ENCODE measurements at regions not wholly inside any gene's neighbourhood (a gene's known extent, or its start where the extent isn't known, plus 50 kb on each side); places are given as distances from the start of the nearest gene placed in this dataset.
"Not testable (repeated sequence)": the region's sequence is repeated elsewhere in the genome, so short reads cannot be mapped to it uniquely, and the experiment has no call there.

DNA sequence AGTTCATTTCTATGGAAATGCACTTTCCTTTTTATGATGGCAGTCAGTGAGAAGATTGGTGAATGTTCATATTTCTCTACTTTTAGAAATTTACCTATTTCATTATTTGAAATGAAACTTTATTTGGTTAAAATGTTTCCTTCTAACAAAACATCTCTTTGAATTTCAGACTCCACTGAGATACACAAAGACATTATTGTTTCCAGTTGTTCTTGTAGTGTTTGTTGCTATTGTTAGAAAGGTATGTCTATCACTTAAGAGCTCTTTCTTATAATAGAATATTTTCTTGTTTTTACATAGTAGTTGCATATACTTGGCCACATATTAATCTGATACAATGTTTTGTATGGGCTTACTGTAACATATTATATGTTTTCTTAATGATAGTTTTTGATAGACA, 76.8 kb downstream of the KBTBD2 start:
- TF ChIP-seq, protein P1, sequence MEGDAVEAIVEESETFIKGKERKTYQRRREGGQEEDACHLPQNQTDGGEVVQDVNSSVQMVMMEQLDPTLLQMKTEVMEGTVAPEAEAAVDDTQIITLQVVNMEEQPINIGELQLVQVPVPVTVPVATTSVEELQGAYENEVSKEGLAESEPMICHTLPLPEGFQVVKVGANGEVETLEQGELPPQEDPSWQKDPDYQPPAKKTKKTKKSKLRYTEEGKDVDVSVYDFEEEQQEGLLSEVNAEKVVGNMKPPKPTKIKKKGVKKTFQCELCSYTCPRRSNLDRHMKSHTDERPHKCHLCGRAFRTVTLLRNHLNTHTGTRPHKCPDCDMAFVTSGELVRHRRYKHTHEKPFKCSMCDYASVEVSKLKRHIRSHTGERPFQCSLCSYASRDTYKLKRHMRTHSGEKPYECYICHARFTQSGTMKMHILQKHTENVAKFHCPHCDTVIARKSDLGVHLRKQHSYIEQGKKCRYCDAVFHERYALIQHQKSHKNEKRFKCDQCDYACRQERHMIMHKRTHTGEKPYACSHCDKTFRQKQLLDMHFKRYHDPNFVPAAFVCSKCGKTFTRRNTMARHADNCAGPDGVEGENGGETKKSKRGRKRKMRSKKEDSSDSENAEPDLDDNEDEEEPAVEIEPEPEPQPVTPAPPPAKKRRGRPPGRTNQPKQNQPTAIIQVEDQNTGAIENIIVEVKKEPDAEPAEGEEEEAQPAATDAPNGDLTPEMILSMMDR (IDR thresholded peaks at IDR 0.05), result not testable (repeated sequence)
- TF ChIP-seq EP300, POLR2AphosphoS5 (IDR thresholded peaks at IDR 0.05): not testable (repeated sequence)
